Panc1 (cell line): ENCODE measurements at regions not wholly inside any gene's neighbourhood (a gene's known extent, or its start where the extent isn't known, plus 50 kb on each side); places are given as distances from the start of the nearest gene placed in this dataset.

Source experiments
- ATAC-seq: fragments of 200-7000 bp; cut with Tn5 transposase; 2 replicates; pipeline ENCODE4 v1.9.1; 2020; ENCODE audit warnings: mild to moderate bottlenecking, moderate library complexity
- BruUV-seq: library from RNA; stranded (reverse); fragments of 400-500 nt; replicated peaks from 2 replicates; lab custom pipeline; 2021; lab: Mats Ljungman, UMichigan
- CTCF ChIA-PET: fragments of 300-600 bp; sonication (Branson Sonifier 250); formaldehyde crosslinking; loops from one replicate; lab custom pipeline; 2022; ENCODE audit warnings: antibody characterized with exemption; lab: Charles Lee
- POLR2A ChIA-PET: fragments of 300-600 bp; sonication (Branson Sonifier 250); formaldehyde crosslinking; loops from one replicate; lab custom pipeline; 2022; ENCODE audit warnings: antibody characterized with exemption; lab: Charles Lee
- DNase-seq: peaks from one replicate; pipeline ENCODE4 v3.0.0-alpha.2; 2010; ENCODE audit warnings: low read depth, low spot score
- H3K27ac ChIP-seq: 2 replicates; pipeline ENCODE4 v1.5.1; 2011; ENCODE audit warnings: mild to moderate bottlenecking, low read length, inconsistent platforms
- H3K27me3 ChIP-seq: fragments of 200-500 bp; sonication (Bioruptor generic); 2 replicates; pipeline ENCODE4 v1.6.0; 2014; ENCODE audit warnings: low read length, inconsistent platforms; ENCODE audit not compliant: control insufficient read depth, insufficient read depth
- H3K36me3 ChIP-seq: fragments of 200-500 bp; sonication (Bioruptor generic); 2 replicates; pipeline ENCODE4 v1.5.1; 2014; ENCODE audit warnings: inconsistent platforms, mild to moderate bottlenecking, low read length, moderate library complexity; ENCODE audit not compliant: control insufficient read depth, insufficient read depth
- H3K4me1 ChIP-seq: 2 replicates; pipeline ENCODE4 v1.5.1; 2011; ENCODE audit warnings: inconsistent platforms, mild to moderate bottlenecking, low read length, moderate library complexity; ENCODE audit not compliant: control insufficient read depth, insufficient read depth
- H3K4me3 ChIP-seq, 2 experiments: 2 replicates each; pipeline ENCODE4 v1.5.1; 2011 to 2012; ENCODE audit warnings: low read depth in 2 of 2, low read length in 2 of 2, mild to moderate bottlenecking in 2 of 2, inconsistent platforms in 1 of 2, moderate library complexity in 1 of 2
- H3K9me3 ChIP-seq: fragments of 200-500 bp; sonication (Bioruptor generic); 2 replicates; pipeline ENCODE4 v1.5.1; 2014; ENCODE audit warnings: low read depth, mild to moderate bottlenecking, inconsistent platforms, low read length, moderate library complexity; ENCODE audit not compliant: control insufficient read depth, insufficient read depth
- CTCF ChIP-seq: fragments of 450-650 bp; IDR thresholded peaks from 2 replicates; pipeline ENCODE4 v1.5.1; 2017; ENCODE audit warnings: mild to moderate bottlenecking
- POLR2AphosphoS5 ChIP-seq: IDR thresholded peaks from 2 replicates; pipeline ENCODE4 v1.6.1; 2012; ENCODE audit warnings: mild to moderate bottlenecking, low read depth, low read length, moderate library complexity
- REST ChIP-seq, 2 experiments: IDR thresholded peaks; 2 replicates each; pipeline ENCODE4 v1.6.1; 2011 to 2012; ENCODE audit warnings: low read depth in 2 of 2, control low read depth in 1 of 2, low read length in 1 of 2, mild to moderate bottlenecking in 1 of 2, moderate library complexity in 1 of 2; ENCODE audit not compliant: insufficient read depth in 1 of 2
- SIN3A ChIP-seq: IDR thresholded peaks from 2 replicates; pipeline ENCODE4 v1.6.1; 2012; ENCODE audit warnings: low read depth, mild to moderate bottlenecking, low read length, moderate library complexity, borderline replicate concordance; ENCODE audit not compliant: insufficient read depth
- TCF7L2 ChIP-seq: IDR thresholded peaks from 2 replicates; pipeline ENCODE4 v1.6.1; 2011; ENCODE audit warnings: mild to moderate bottlenecking, low read depth, low read length, inconsistent platforms
- in situ Hi-C: cut with HindIII; loops from 2 replicates; pipeline ENCODE4 v1.10.0; 2016; ENCODE audit warnings: low sequenced_read_pairs, low pct_unique_long_range_greater_than_20kb
- intact Hi-C: fragments of 100-400 bp; cut with micrococcal nuclease; formaldehyde crosslinking; loops from one replicate; pipeline ENCODE4 v1.10.0; 2022; ENCODE audit not compliant: unreplicated experiment

- in situ Hi-C loops (no loop called here), intact Hi-C loops (no loop called here)
- Histone ChIP-seq H3K4me1 (no peaks in the 10 kb centered on the region), H3K27me3 (no peaks in the 10 kb centered on the region), H3K36me3 (no peaks in the 10 kb centered on the region; the same call in 1 of the 2 replicates), H3K27ac (no peak overlapping the region), H3K9me3 (no peaks in the 10 kb centered on the region), H3K4me3 (no peak overlapping the region)
- BruUV-seq = no TSS peak
- ATAC-seq = no peak
- ChIA-PET POLR2A (no interaction called here), CTCF (no interaction called here)
- TF ChIP-seq POLR2AphosphoS5 = no peak
- TF ChIP-seq SIN3A = no peak
- no peak for TF ChIP-seq REST (IDR thresholded peaks at IDR 0.05; ENCODE audit: insufficient read depth in 1 of 2, low read depth in 2 of 2, low read length in 1 of 2)
- TF ChIP-seq TCF7L2 = no peak
- no peak for TF ChIP-seq CTCF
- no peak for DNase-seq
Measured at GRCh38 chr21:25459365-25459764, 147.9 kb downstream of the MRPL39 start.

- in situ Hi-C loops (no loop called here), intact Hi-C loops (no loop called here)
- CTCF ChIA-PET = no interaction called here
- TF ChIP-seq REST (IDR thresholded peaks at IDR 0.05; ENCODE audit: insufficient read depth in 1 of 2, low read depth in 2 of 2, low read length in 1 of 2) = no peak
- TF ChIP-seq SIN3A = no peak
- no peak for TF ChIP-seq TCF7L2
- TF ChIP-seq POLR2AphosphoS5 = no peak
- TF ChIP-seq CTCF = no peak
- POLR2A ChIA-PET = no interaction called here
- Histone ChIP-seq H3K27me3 (no peaks in the 10 kb centered on the region), H3K4me3 (no peak overlapping the region), H3K4me1 (no peaks in the 10 kb centered on the region), H3K9me3 (no peaks in the 10 kb centered on the region), H3K27ac (no peak overlapping the region), H3K36me3 (no peaks in the 10 kb centered on the region; the same call in 1 of the 2 replicates)
- DNase-seq (no peak), ATAC-seq (no peak)
- no TSS peak for BruUV-seq
Measured at GRCh38 chr21:25458484-25458883, 148.8 kb downstream of the MRPL39 start.
